ENCODE measurements at regions not wholly inside any gene's neighbourhood (a gene's known extent, or its start where the extent isn't known, plus 50 kb on each side); places are given as distances from the start of the nearest gene placed in this dataset.

DNA sequence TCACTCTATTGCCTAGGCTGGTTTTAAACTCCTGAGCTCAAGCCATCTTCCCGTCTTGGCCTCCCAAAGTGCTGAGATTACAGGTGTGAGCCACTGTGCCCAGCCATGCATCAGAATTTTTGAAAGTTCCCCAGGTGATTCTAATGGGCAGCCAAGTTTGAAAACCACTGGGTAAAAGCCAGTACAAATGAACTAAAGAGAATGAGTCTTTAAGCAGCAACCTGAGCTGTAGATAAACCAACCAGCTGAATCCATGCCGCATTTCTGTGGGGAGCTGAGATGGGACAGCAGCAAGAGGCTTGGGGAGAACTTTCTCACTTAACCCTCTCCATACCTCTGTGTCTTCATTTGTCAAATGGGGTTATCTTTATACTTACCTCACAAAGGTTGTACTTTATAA lies 67.5 kb downstream of the VEGFA start:
- H3K9me3 ChIP-seq = no peaks in the 10 kb centered on the region
- H3K4me3 ChIP-seq = no peak overlapping the region
- no peaks in the 10 kb centered on the region for H3K36me3 ChIP-seq (ENCODE audit: low read depth, missing control alignments)
- no peak overlapping the region for H3K27ac ChIP-seq
- no peak for DNase-seq
- no peaks in the 10 kb centered on the region for H3K27me3 ChIP-seq
- no peaks in the 10 kb centered on the region for H3K4me1 ChIP-seq
- WGBS, 2 donors = 22 to 44% methylated on average over 2 of the region's 2 CpGs
- intact Hi-C loops (cut with DNase I; ENCODE audit: low total_unique reads) = no loop called here
- TF ChIP-seq, protein P1, sequence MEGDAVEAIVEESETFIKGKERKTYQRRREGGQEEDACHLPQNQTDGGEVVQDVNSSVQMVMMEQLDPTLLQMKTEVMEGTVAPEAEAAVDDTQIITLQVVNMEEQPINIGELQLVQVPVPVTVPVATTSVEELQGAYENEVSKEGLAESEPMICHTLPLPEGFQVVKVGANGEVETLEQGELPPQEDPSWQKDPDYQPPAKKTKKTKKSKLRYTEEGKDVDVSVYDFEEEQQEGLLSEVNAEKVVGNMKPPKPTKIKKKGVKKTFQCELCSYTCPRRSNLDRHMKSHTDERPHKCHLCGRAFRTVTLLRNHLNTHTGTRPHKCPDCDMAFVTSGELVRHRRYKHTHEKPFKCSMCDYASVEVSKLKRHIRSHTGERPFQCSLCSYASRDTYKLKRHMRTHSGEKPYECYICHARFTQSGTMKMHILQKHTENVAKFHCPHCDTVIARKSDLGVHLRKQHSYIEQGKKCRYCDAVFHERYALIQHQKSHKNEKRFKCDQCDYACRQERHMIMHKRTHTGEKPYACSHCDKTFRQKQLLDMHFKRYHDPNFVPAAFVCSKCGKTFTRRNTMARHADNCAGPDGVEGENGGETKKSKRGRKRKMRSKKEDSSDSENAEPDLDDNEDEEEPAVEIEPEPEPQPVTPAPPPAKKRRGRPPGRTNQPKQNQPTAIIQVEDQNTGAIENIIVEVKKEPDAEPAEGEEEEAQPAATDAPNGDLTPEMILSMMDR (IDR thresholded peaks at IDR 0.05) = no peak
- TF ChIP-seq POLR2A (IDR thresholded peaks at IDR 0.05) = no peak

DNA sequence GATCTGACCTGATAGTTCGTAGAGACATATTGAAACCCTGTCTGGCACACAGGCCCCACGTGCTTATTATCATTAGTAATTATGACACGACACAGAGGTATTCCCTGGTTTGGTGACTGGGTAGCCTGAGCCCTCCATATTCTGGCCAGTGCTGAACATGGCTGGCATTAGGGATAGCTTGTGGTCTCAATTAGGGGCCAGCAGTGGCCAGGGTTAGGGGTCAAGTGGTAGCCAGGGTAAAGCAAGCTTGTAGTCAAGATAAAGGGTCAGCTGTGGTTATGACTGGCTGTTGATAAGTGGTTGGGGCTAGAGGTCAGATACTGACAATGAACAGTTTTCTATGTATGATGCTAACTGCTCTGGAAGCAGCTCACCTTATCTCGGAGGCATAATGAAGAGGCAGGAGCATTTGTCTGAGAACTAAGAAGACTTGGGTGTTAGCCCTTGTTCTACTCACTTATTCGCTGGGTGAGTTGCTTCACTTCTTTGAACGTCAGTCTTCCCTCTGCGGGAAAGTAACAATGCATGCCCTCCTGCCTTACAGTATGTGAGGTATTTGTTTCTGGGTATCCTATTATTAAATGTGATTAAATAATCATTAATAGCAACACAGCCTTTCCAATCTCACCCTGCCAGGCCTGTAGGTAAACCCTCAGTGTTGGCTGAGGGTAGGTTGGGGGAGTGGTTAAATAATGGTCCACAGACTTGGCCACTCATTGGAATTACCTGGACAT lies 66.7 kb downstream of the VEGFA start:
- TF ChIP-seq, protein P1 (IDR thresholded peaks at IDR 0.05) = no peak
- TF ChIP-seq POLR2A (IDR thresholded peaks at IDR 0.05) = no peak
- no peak for DNase-seq
- Histone ChIP-seq H3K4me3 (no peak overlapping the region), H3K27ac (no peak overlapping the region), H3K27me3 (no peaks in the 10 kb centered on the region), H3K36me3 (ENCODE audit: low read depth, missing control alignments) (no peaks in the 10 kb centered on the region), H3K4me1 (no peaks in the 10 kb centered on the region), H3K9me3 (no peaks in the 10 kb centered on the region)
- intact Hi-C loops (cut with DNase I; ENCODE audit: low total_unique reads) = no loop called here
- 82% methylated on average over 7 of the region's 7 CpGs for WGBS, 2 donors

Small RNA genes in the stretch of these regions (small RNA-seq; reads per million reads assigned to genes)
- gene AL157371.1 = 0 reads per million in 2 donors
